Stimulated activated CD4-positive, alpha-beta T cell treated with anti-CD3 and anti-CD28 coated beads, Interleukin-1b, Interleukin-23, amount 100 ng/mL, for 1 hour (primary cell): ENCODE measurements at regions not wholly inside any gene's neighbourhood (a gene's known extent, or its start where the extent isn't known, plus 50 kb on each side); places are given as distances from the start of the nearest gene placed in this dataset.
"Not testable (repeated sequence)": the region's sequence is repeated elsewhere in the genome, so short reads cannot be mapped to it uniquely, and the experiment has no call there.

ENCODE experiments used
- DNase-seq, 2 donors: peaks; one replicate each; pipeline ENCODE4 v3.0.0-alpha.2; 2020; ENCODE audit warnings: low read depth in 2 of 2

GRCh38 chr15:47099801-47100200 is 617.5 kb upstream of the SEMA6D start:
- not testable (repeated sequence) for DNase-seq

GRCh38 chr15:47108800-47109199 is 608.5 kb upstream of the SEMA6D start:
- not testable (repeated sequence) for DNase-seq

GRCh38 chr15:47116698-47117097 is 600.6 kb upstream of the SEMA6D start:
- no peak for DNase-seq

- DNase-seq, result no peak
Measured at GRCh38 chr15:47119349-47119748, 598.0 kb upstream of the SEMA6D start.

- no peak for DNase-seq
Measured at GRCh38 chr15:47124430-47125102, 592.7 kb upstream of the SEMA6D start.

GRCh38 chr15:47129033-47129432 is 588.3 kb upstream of the SEMA6D start:
- no peak for DNase-seq

- not testable (repeated sequence) for DNase-seq
Measured at GRCh38 chr15:47131450-47131849, 585.9 kb upstream of the SEMA6D start.

GRCh38 chr15:47135267-47135666 is 582.0 kb upstream of the SEMA6D start:
- no peak for DNase-seq

- DNase-seq, result no peak
Measured at GRCh38 chr15:47136236-47136635, 581.1 kb upstream of the SEMA6D start.

- no peak for DNase-seq
Measured at GRCh38 chr15:47139965-47140364, 577.3 kb upstream of the SEMA6D start.

GRCh38 chr15:47157827-47158226 is 559.5 kb upstream of the SEMA6D start:
- DNase-seq, result no peak

GRCh38 chr15:47158573-47158972 is 558.7 kb upstream of the SEMA6D start:
- no peak for DNase-seq

- DNase-seq, result no peak
Measured at GRCh38 chr15:47177177-47177576, 540.1 kb upstream of the SEMA6D start.

GRCh38 chr15:47179988-47180387 is 537.3 kb upstream of the SEMA6D start:
- DNase-seq, result no peak

- no peak for DNase-seq
Measured at GRCh38 chr15:47182818-47183217, 534.5 kb upstream of the SEMA6D start.

GRCh38 chr15:47184003-47184907 is 533.0 kb upstream of the SEMA6D start:
- DNase-seq, result no peak

- DNase-seq, result no peak
Measured at GRCh38 chr15:47184908-47185801, 532.1 kb upstream of the SEMA6D start.

GRCh38 chr15:47186075-47186474 is 531.2 kb upstream of the SEMA6D start:
- no peak for DNase-seq

GRCh38 chr15:47188758-47189507 is 528.4 kb upstream of the SEMA6D start:
- no peak for DNase-seq

- no peak for DNase-seq
Measured at GRCh38 chr15:47194718-47195117, 522.6 kb upstream of the SEMA6D start.

- DNase-seq, result no peak
Measured at GRCh38 chr15:47196048-47196447, 521.3 kb upstream of the SEMA6D start.
